IMR-90 (cell line): ENCODE measurements at regions not wholly inside any gene's neighbourhood (a gene's known extent, or its start where the extent isn't known, plus 50 kb on each side); places are given as distances from the start of the nearest gene placed in this dataset.

Experiments
- ATAC-seq: fragments of 200-7000 bp; cut with Tn5 transposase; 2 replicates; pipeline ENCODE4 v1.9.1; 2020; ENCODE audit warnings: low read depth, mild to moderate bottlenecking, moderate library complexity
- BruUV-seq: library from RNA; stranded (reverse); fragments of 400-500 nt; replicated peaks from 2 replicates; lab custom pipeline; 2021; lab: Mats Ljungman, UMichigan
- CTCF ChIA-PET: fragments of 300-600 bp; formaldehyde crosslinking; extraction: SDS; loops from one replicate; lab custom pipeline; 2021; ENCODE audit warnings: antibody characterized with exemption; lab: Yijun Ruan, JAX
- POLR2A ChIA-PET: fragments of 300-600 bp; sonication (Branson Sonifier 250); formaldehyde crosslinking; loops from one replicate; lab custom pipeline; 2022; ENCODE audit warnings: antibody characterized with exemption; ENCODE audit not compliant: unreplicated experiment; lab: Charles Lee
- DNase-seq: peaks from one replicate; pipeline ENCODE4 v3.0.0; 2013
- H2AFZ ChIP-seq: replicated peaks from 2 replicates; pipeline ENCODE3; 2013; ENCODE audit warnings: low read length, mild to moderate bottlenecking; ENCODE audit not compliant: poor library complexity
- H2AK5ac ChIP-seq: 2 replicates; pipeline ENCODE4 v1.6.1; 2013; ENCODE audit warnings: low read depth, low read length, inconsistent platforms
- H2AK9ac ChIP-seq: replicated peaks from 2 replicates; pipeline ENCODE3; 2013; ENCODE audit warnings: mild to moderate bottlenecking, low read depth, low read length, moderate library complexity; ENCODE audit not compliant: poor library complexity
- H2BK120ac ChIP-seq: 2 replicates; pipeline ENCODE4 v1.6.1; 2013; ENCODE audit warnings: low read depth, low read length, inconsistent platforms
- H2BK15ac ChIP-seq: 3 replicates; pipeline ENCODE4 v1.6.1; 2013; ENCODE audit warnings: low read depth, low read length, inconsistent platforms
- H2BK20ac ChIP-seq: 2 replicates; pipeline ENCODE4 v1.6.1; 2013; ENCODE audit warnings: low read depth, mild to moderate bottlenecking, inconsistent platforms, low read length, moderate library complexity
- H2BK5ac ChIP-seq: 2 replicates; pipeline ENCODE4 v1.6.1; 2013; ENCODE audit warnings: mild to moderate bottlenecking, low read depth, low read length, inconsistent platforms; ENCODE audit not compliant: poor library complexity, severe bottlenecking
- H3K14ac ChIP-seq: replicated peaks from 2 replicates; pipeline ENCODE4 v1.6.1; 2013; ENCODE audit warnings: low read depth, low read length, inconsistent platforms
- H3K18ac ChIP-seq: 2 replicates; pipeline ENCODE4 v1.6.1; 2013; ENCODE audit warnings: low read depth, low read length, control low read depth
- H3K23ac ChIP-seq: 2 replicates; pipeline ENCODE4 v1.6.1; 2013; ENCODE audit warnings: low read depth, low read length, inconsistent platforms
- H3K27ac ChIP-seq: 2 replicates; pipeline ENCODE4 v1.5.1; 2013; ENCODE audit warnings: mild to moderate bottlenecking, control low read depth, low read length; ENCODE audit not compliant: insufficient read depth
- H3K27me3 ChIP-seq: 2 replicates; pipeline ENCODE4 v1.6.1; 2013; ENCODE audit warnings: low read length; ENCODE audit not compliant: control insufficient read depth, insufficient read depth
- H3K36me3 ChIP-seq: 2 replicates; pipeline ENCODE4 v1.6.1; 2013; ENCODE audit warnings: low read length, mixed read lengths; ENCODE audit not compliant: control insufficient read depth, insufficient read depth
- H3K4ac ChIP-seq: 2 replicates; pipeline ENCODE4 v1.6.1; 2013; ENCODE audit warnings: low read depth, low read length, inconsistent platforms
- H3K4me1 ChIP-seq: 2 replicates; pipeline ENCODE4 v1.6.1; 2013; ENCODE audit warnings: low read length, mixed read lengths; ENCODE audit not compliant: control insufficient read depth, insufficient read depth
- H3K4me2 ChIP-seq: 2 replicates; pipeline ENCODE4 v1.6.1; 2013; ENCODE audit warnings: low read depth, mild to moderate bottlenecking, control low read depth, low read length, moderate library complexity
- H3K4me3 ChIP-seq: 2 replicates; pipeline ENCODE4 v1.5.1; 2013; ENCODE audit warnings: low read depth, mild to moderate bottlenecking, control low read depth, low read length, moderate library complexity; ENCODE audit not compliant: insufficient read depth
- H3K56ac ChIP-seq: 2 replicates; pipeline ENCODE4 v1.6.1; 2013; ENCODE audit warnings: low read length, inconsistent platforms; ENCODE audit not compliant: insufficient read depth; ENCODE audit errors: extremely low read depth
- H3K79me1 ChIP-seq, 2 experiments: 2 replicates each; pipeline ENCODE4 v1.6.1; 2013; ENCODE audit warnings: low read length in 2 of 2, inconsistent platforms in 1 of 2, low read depth in 1 of 2
- H3K9ac ChIP-seq: 2 replicates; pipeline ENCODE4 v1.6.1; 2013; ENCODE audit warnings: low read depth, low read length, control low read depth
- H3K9me1 ChIP-seq: 2 replicates; pipeline ENCODE4 v1.6.1; 2013; ENCODE audit warnings: low read length, inconsistent platforms; ENCODE audit not compliant: insufficient read depth
- H3K9me3 ChIP-seq: 2 replicates; pipeline ENCODE4 v1.6.1; 2013; ENCODE audit warnings: low read length; ENCODE audit not compliant: control insufficient read depth, insufficient read depth
- H4K20me1 ChIP-seq: 2 replicates; pipeline ENCODE4 v1.6.1; 2013; ENCODE audit warnings: low read length, inconsistent platforms; ENCODE audit not compliant: insufficient read depth
- H4K5ac ChIP-seq: 2 replicates; pipeline ENCODE4 v1.6.1; 2013; ENCODE audit warnings: mild to moderate bottlenecking, low read depth, low read length, control low read depth
- H4K8ac ChIP-seq, 2 experiments: 2 replicates each; pipeline ENCODE4 v1.6.1; 2013; ENCODE audit warnings: low read depth in 2 of 2, low read length in 2 of 2, control low read depth in 1 of 2, inconsistent platforms in 1 of 2
- H4K91ac ChIP-seq: 2 replicates; pipeline ENCODE4 v1.6.1; 2013; ENCODE audit warnings: low read depth, low read length, inconsistent platforms; ENCODE audit not compliant: insufficient read depth
- RAD21 ChIP-seq: IDR thresholded peaks from 2 replicates; pipeline ENCODE4 v1.6.1; 2012; ENCODE audit warnings: low read length, improper control_type of control experiment
- WGBS, 2 experiments: methylation state at CpG; one replicate each; pipeline versions ENCODE4 v1.1.5 to v1.1.7; 2013; ENCODE audit warnings: missing lambda C conversion rate in 2 of 2; ENCODE audit not compliant: insufficient read length in 1 of 2; ENCODE audit errors: extremely low coverage in 2 of 2; 5-methylcytosine and 5-hydroxymethylcytosine counted together
- dilution Hi-C: fragments of 300-500 bp; cut with HindIII; formaldehyde crosslinking; loops from one replicate; pipeline ENCODE4 v1.14.3; 2018; ENCODE audit warnings: low sequenced_read_pairs; ENCODE audit not compliant: unreplicated experiment
- in situ Hi-C: fragments of 300-500 bp; cut with MboI; formaldehyde crosslinking; loops from 3 replicates; pipeline ENCODE4 v1.14.3; 2019; ENCODE audit warnings: low sequenced_read_pairs, inconsistent platforms, mixed read lengths
- intact Hi-C: fragments of 100-400 bp; cut with micrococcal nuclease; formaldehyde crosslinking; loops from 2 replicates; pipeline ENCODE4 v1.10.0; 2022

DNA sequence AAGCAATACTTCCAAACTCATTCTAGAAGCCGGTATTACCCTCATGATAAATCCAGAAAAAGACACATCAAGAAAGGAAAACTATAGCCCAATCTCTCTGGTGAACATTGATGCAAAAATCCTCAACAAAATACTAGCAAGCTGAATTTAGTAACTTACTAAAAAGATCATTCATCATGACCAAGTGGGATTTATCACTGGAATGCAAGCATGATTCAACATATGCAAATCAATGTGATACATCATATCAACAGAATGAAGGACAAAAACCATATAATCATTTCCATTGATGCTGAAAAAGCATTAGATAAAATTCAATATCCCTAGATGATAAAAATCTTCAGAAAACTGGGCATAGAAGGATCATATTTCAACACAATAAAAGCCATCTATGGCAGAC, 402.9 kb downstream of the TGFB2 start:
- CTCF ChIA-PET, result interaction anchor here (0.6 kb wide), 1 partner anchor 209 kb away, joined by 3 read pairs; no protein-coding TSS in a partner anchor
- intact Hi-C loops, result no loop called here

More for the DNA sequence above, 402.9 kb downstream of the TGFB2 start:
- H3K23ac ChIP-seq, result no peak overlapping the region
- peaks cover 2% of the 10 kb centered on the region; the same call in 1 of the 2 replicates for H3K9me1 ChIP-seq
- no peak overlapping the region for H2BK120ac ChIP-seq
- no peak overlapping the region for H3K4me3 ChIP-seq
- no peak overlapping the region; the same call in 1 of the 2 replicates for H3K4me2 ChIP-seq
- no peak overlapping the region for H2BK20ac ChIP-seq
- H3K14ac ChIP-seq, result no peak overlapping the region
- no peaks in the 10 kb centered on the region for H3K4me1 ChIP-seq
- in situ Hi-C loops (no loop called here), dilution Hi-C loops (no loop called here)
- no peak overlapping the region for H2AFZ ChIP-seq
- H3K4ac ChIP-seq, result no peak overlapping the region
- H4K8ac ChIP-seq, result no peak overlapping the region; a peak in 1 of 4 replicates
- no peak overlapping the region for H3K18ac ChIP-seq
- no TSS peak for BruUV-seq
- H3K56ac ChIP-seq, result no peak overlapping the region
- peak; percentile 66 for DNase-seq
- no peak for TF ChIP-seq RAD21
- no peaks in the 10 kb centered on the region for H3K36me3 ChIP-seq
- peaks cover 3% of the 10 kb centered on the region; the same call in 1 of the 2 replicates for H3K9me3 ChIP-seq
- no peak overlapping the region for H3K9ac ChIP-seq
- POLR2A ChIA-PET, result interaction anchor here (0.6 kb wide), 1 partner anchor 402 kb away, joined by 3 read pairs; no protein-coding TSS in a partner anchor
- no peak overlapping the region for H2BK5ac ChIP-seq
- ATAC-seq, result no peak
- no CpG with 5 or more reads among the region's 1 CpG for WGBS, 2 experiments
- H4K91ac ChIP-seq, result no peak overlapping the region
- no peak overlapping the region for H3K27ac ChIP-seq
- no peaks in the 10 kb centered on the region for H3K79me1 ChIP-seq
- no peaks in the 10 kb centered on the region for H3K27me3 ChIP-seq
- H2AK5ac ChIP-seq, result no peak overlapping the region
- H2AK9ac ChIP-seq, result no peak overlapping the region
- no peak overlapping the region for H4K5ac ChIP-seq
- no peaks in the 10 kb centered on the region for H4K20me1 ChIP-seq
- H2BK15ac ChIP-seq, result no peak overlapping the region
